Left lung (tissue), 4 donors: ENCODE measurements at regions not wholly inside any gene's neighbourhood (a gene's known extent, or its start where the extent isn't known, plus 50 kb on each side); places are given as distances from the start of the nearest gene placed in this dataset.

Experiments used
- ATAC-seq: fragments of 200-7000 bp; cut with Tn5 transposase; one replicate; pipeline ENCODE4 v1.9.1; 2020; ENCODE audit warnings: moderate library complexity
- DNase-seq, 4 donors: peaks; one replicate each; pipeline ENCODE4 v3.0.0-alpha.2; 2013 to 2020
- H3K27ac ChIP-seq, 2 donors: fragments of 200-600 bp; sonication (generic) in 1 of 2; one replicate each; pipeline versions ENCODE4 v1.5.0 to v1.8.0; 2020 to 2021
- H3K27me3 ChIP-seq, 2 donors: fragments of 200-600 bp; sonication (generic) in 1 of 2; one replicate each; pipeline versions ENCODE4 v1.5.0 to v1.8.0; 2020 to 2021
- H3K36me3 ChIP-seq, 2 donors: fragments of 200-600 bp; sonication (generic) in 1 of 2; one replicate each; pipeline versions ENCODE4 v1.5.0 to v1.8.0; 2020 to 2021
- H3K4me1 ChIP-seq, 2 donors: fragments of 200-600 bp; one replicate each; pipeline ENCODE4 v1.8.0; 2021
- H3K4me3 ChIP-seq, 2 donors: fragments of 200-600 bp; sonication (generic) in 1 of 2; one replicate each; pipeline versions ENCODE4 v1.5.0 to v1.8.0; 2020 to 2021; ENCODE audit warnings: mild to moderate bottlenecking in 1 of 2
- H3K9me3 ChIP-seq, 2 donors: fragments of 200-600 bp; sonication (generic) in 1 of 2; one replicate each; pipeline versions ENCODE4 v1.5.0 to v1.8.0; 2020 to 2021
- CTCF ChIP-seq, 2 donors: fragments of 200-600 bp; sonication (generic) in 1 of 2; IDR thresholded peaks; one replicate each; pipeline versions ENCODE4 v1.5.0 to v1.8.0; 2021; ENCODE audit warnings: antibody characterized with exemption in 2 of 2
- intact Hi-C, 2 donors: fragments of 100-400 bp; cut with DNase I; formaldehyde crosslinking; loops; one replicate each; pipeline versions ENCODE4 v1.11.2 to v1.14.2; 2022
- donor health status: DM: no; HTN: yes; CAD: no.
- donor health status: DM: no; HTN: no; CAD: no.

DNA sequence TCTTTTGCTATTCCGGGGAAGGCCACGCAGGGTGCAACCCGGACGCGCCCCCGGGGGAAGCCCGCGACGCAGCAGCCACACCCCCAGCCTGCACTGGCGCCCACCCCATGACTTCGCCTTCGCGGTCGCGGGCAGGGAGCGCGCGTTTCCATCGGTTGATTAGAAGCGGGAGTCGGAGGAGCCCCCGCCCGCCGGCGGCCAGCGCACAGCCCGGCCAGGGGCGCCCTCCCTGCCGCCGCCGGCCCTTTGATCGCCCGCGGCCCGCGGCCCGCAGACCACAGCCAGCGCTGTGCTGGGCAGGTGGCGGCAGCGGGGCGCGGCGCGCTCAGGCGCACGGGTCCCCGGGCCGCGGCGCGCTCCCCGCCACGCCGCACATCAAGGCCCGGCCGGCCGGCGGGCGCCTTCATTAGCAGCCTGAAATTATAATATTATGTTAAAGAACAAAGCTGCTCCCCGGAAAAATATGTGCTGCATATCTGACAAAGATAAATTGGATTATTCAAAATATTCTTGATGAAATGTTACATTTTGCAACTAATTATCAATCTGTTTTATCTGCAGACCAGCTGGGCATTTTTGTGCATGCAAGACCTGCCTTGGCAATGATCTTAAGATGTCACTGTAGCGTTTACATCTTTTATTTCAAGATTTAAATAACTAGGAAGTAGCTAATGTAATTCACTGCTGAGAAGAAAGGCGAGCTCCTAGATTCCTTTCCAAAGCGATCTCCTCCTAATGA is 160.7 kb upstream of the MKI67 start:
- ATAC-seq (no peak), DNase-seq (no peak)
- H3K36me3 ChIP-seq = no peaks in the 10 kb centered on the region
- no peaks in the 10 kb centered on the region for H3K4me1 ChIP-seq
- intact Hi-C loops = no loop called here
- peaks cover 0 to 14% of the 10 kb centered on the region in 2 donors for H3K9me3 ChIP-seq
- H3K27me3 ChIP-seq = peaks cover 23 to 67% of the 10 kb centered on the region in 2 donors
- H3K27ac ChIP-seq = no peak overlapping the region
- no peak for TF ChIP-seq CTCF (IDR thresholded peaks at IDR 0.05)
- no peak overlapping the region for H3K4me3 ChIP-seq

GRCh38 chr10:128287921-128288320 is 161.7 kb upstream of the MKI67 start:
- DNase-seq (no peak), ATAC-seq (no peak)
- no peak overlapping the region for H3K4me3 ChIP-seq
- no peaks in the 10 kb centered on the region for H3K36me3 ChIP-seq
- intact Hi-C loops = no loop called here
- no peak overlapping the region for H3K27ac ChIP-seq
- no peaks in the 10 kb centered on the region for H3K4me1 ChIP-seq
- no peak for TF ChIP-seq CTCF (IDR thresholded peaks at IDR 0.05)
- peaks cover 0 to 14% of the 10 kb centered on the region in 2 donors for H3K9me3 ChIP-seq
- H3K27me3 ChIP-seq = peaks cover 23 to 67% of the 10 kb centered on the region in 2 donors

DNA sequence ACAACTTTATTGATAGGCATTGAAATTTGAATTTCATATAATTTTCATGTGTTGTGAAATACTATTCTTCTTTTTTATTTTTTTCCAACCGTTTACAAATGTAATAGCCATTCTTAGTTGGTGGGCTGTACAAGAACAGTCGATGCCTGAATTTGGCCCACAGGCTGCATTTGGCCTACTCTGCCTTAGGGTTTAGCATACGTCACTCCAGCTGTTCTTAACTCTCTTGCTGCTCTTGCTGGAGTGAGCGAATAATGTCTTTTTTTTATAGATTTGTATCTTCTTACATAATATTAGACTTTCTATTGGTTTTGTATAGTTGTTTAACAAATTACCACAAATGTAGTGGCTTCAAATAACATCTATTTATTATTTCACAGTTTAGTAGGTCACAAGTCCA is 163.4 kb upstream of the MKI67 start:
- ATAC-seq = no peak
- H3K4me1 ChIP-seq = no peaks in the 10 kb centered on the region
- peaks cover 0 to 14% of the 10 kb centered on the region in 2 donors for H3K9me3 ChIP-seq
- TF ChIP-seq CTCF (IDR thresholded peaks at IDR 0.05) = no peak
- H3K4me3 ChIP-seq = no peak overlapping the region
- DNase-seq = no peak
- intact Hi-C loops = no loop called here
- no peaks in the 10 kb centered on the region for H3K36me3 ChIP-seq
- peaks cover 23 to 63% of the 10 kb centered on the region in 2 donors for H3K27me3 ChIP-seq
- no peak overlapping the region for H3K27ac ChIP-seq

GRCh38 chr10:128295003-128295402 is 168.8 kb upstream of the MKI67 start:
- intact Hi-C loops = no loop called here
- Histone ChIP-seq H3K4me1 (no peaks in the 10 kb centered on the region), H3K27ac (no peak overlapping the region), H3K36me3 (no peaks in the 10 kb centered on the region), H3K4me3 (no peak overlapping the region), H3K27me3 (peaks cover 0 to 28% of the 10 kb centered on the region in 2 donors), H3K9me3 (peaks cover 0 to 11% of the 10 kb centered on the region in 2 donors)
- TF ChIP-seq CTCF (IDR thresholded peaks at IDR 0.05) = no peak
- DNase-seq (no peak), ATAC-seq (no peak)

DNA sequence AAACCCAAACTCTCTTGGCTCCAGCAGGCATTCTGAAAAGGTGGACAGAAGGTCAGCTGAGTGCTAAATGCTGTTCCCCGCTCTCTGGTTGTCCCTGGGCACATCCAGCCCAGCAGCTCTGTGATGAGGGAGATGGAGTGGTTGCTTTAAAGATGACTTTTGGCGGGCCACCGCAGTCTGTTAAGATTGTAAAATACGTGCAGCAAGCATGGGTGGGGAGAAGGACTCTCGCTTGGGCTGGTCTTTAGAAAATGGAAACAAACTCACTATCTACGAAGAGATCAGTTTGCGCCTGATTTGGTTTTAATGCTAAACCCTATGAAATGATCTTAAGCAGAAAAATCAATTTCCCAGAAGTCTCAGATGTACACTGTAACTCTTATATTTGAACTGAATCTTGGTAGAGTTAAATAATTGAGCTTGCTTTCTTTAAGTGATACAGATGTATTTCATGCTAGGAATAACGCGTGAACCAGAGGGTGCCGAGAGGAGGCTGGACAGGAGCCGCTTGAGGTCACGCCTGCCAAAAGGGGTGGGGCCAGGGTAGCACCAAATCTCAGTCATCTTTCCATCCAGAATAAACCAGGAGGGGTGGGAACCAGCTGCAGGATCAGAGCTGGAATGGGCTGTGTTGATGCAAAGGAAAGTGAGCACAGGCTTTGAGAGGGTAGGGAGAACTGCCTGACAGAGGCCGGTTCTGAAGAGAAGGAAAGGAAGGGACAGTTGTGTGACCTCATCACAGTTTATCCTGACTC is 170.2 kb upstream of the MKI67 start:
- no peak for TF ChIP-seq CTCF (IDR thresholded peaks at IDR 0.05)
- Histone ChIP-seq H3K9me3 (peaks cover 0 to 5% of the 10 kb centered on the region in 2 donors), H3K36me3 (no peaks in the 10 kb centered on the region), H3K4me3 (no peak overlapping the region), H3K27ac (no peak overlapping the region), H3K27me3 (peaks cover 0 to 20% of the 10 kb centered on the region in 2 donors), H3K4me1 (no peaks in the 10 kb centered on the region)
- ATAC-seq = no peak
- DNase-seq = no peak
- intact Hi-C loops = no loop called here
